Parathyroid adenoma (tissue), 2 donors: ENCODE measurements at regions not wholly inside any gene's neighbourhood (a gene's known extent, or its start where the extent isn't known, plus 50 kb on each side); places are given as distances from the start of the nearest gene placed in this dataset.
"Not testable (repeated sequence)": the region's sequence is repeated elsewhere in the genome, so short reads cannot be mapped to it uniquely, and the experiment has no call there.

Experiments used
- H2AFZ ChIP-seq: fragments of 300-600 bp; sonication (generic); one replicate; pipeline ENCODE4 v1.7.0; 2017; ENCODE audit warnings: antibody characterized with exemption, mild to moderate bottlenecking
- H3K27ac ChIP-seq: fragments of 300-600 bp; sonication (generic); one replicate; pipeline ENCODE4 v1.7.0; 2017
- H3K27me3 ChIP-seq: fragments of 300-600 bp; sonication (generic); one replicate; pipeline ENCODE4 v1.7.0; 2017; ENCODE audit warnings: low read length; ENCODE audit not compliant: control insufficient read depth, insufficient read depth
- H3K36me3 ChIP-seq: fragments of 300-600 bp; sonication (generic); one replicate; pipeline ENCODE4 v1.7.0; 2017; ENCODE audit warnings: low read length; ENCODE audit not compliant: control insufficient read depth, insufficient read depth
- H3K4me1 ChIP-seq: fragments of 300-600 bp; sonication (generic); one replicate; pipeline ENCODE4 v1.7.0; 2017; ENCODE audit warnings: control low read depth
- H3K4me2 ChIP-seq: fragments of 300-600 bp; sonication (generic); one replicate; pipeline ENCODE4 v1.7.0; 2017; ENCODE audit warnings: low read length
- H3K4me3 ChIP-seq: fragments of 300-600 bp; sonication (generic); one replicate; pipeline ENCODE4 v1.7.0; 2017; ENCODE audit warnings: low read depth, low read length
- H3K79me2 ChIP-seq: fragments of 300-600 bp; sonication (generic); one replicate; pipeline ENCODE4 v1.7.0; 2017; ENCODE audit warnings: control low read depth
- H3K9ac ChIP-seq: fragments of 300-600 bp; sonication (generic); one replicate; pipeline ENCODE4 v1.7.0; 2017; ENCODE audit warnings: mild to moderate bottlenecking
- H3K9me3 ChIP-seq: fragments of 300-600 bp; sonication (generic); one replicate; pipeline ENCODE4 v1.7.0; 2017; ENCODE audit warnings: low read length; ENCODE audit not compliant: control insufficient read depth
- TF ChIP-seq, protein P1 (sequence below): fragments of 300-600 bp; sonication (generic); IDR thresholded peaks from one replicate; pipeline ENCODE4 v1.7.0; 2017; ENCODE audit warnings: antibody characterized with exemption, mild to moderate bottlenecking
- donor health status: primary hyperparathyroidism.

GRCh38 chr2:236782938-236783337 is 213.3 kb downstream of the ACKR3 start:
- Histone ChIP-seq H3K79me2 (no peaks in the 10 kb centered on the region), H3K4me2 (no peak overlapping the region), H3K4me1 (no peaks in the 10 kb centered on the region), H3K36me3 (no peaks in the 10 kb centered on the region), H3K9me3 (no peaks in the 10 kb centered on the region), H3K27me3 (no peaks in the 10 kb centered on the region), H2AFZ (no peak overlapping the region), H3K9ac (no peak overlapping the region), H3K27ac (no peak overlapping the region), H3K4me3 (no peak overlapping the region)
- TF ChIP-seq, protein P1, sequence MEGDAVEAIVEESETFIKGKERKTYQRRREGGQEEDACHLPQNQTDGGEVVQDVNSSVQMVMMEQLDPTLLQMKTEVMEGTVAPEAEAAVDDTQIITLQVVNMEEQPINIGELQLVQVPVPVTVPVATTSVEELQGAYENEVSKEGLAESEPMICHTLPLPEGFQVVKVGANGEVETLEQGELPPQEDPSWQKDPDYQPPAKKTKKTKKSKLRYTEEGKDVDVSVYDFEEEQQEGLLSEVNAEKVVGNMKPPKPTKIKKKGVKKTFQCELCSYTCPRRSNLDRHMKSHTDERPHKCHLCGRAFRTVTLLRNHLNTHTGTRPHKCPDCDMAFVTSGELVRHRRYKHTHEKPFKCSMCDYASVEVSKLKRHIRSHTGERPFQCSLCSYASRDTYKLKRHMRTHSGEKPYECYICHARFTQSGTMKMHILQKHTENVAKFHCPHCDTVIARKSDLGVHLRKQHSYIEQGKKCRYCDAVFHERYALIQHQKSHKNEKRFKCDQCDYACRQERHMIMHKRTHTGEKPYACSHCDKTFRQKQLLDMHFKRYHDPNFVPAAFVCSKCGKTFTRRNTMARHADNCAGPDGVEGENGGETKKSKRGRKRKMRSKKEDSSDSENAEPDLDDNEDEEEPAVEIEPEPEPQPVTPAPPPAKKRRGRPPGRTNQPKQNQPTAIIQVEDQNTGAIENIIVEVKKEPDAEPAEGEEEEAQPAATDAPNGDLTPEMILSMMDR, result no peak

GRCh38 chr2:236783417-236784020 is 213.9 kb downstream of the ACKR3 start:
- Histone ChIP-seq H3K79me2 (no peaks in the 10 kb centered on the region), H3K4me3 (no peak overlapping the region), H3K9ac (no peak overlapping the region), H3K4me2 (no peak overlapping the region), H3K36me3 (no peaks in the 10 kb centered on the region), H3K9me3 (no peaks in the 10 kb centered on the region), H3K4me1 (no peaks in the 10 kb centered on the region), H3K27me3 (no peaks in the 10 kb centered on the region), H2AFZ (no peak overlapping the region), H3K27ac (no peak overlapping the region)
- TF ChIP-seq, protein P1, result no peak

GRCh38 chr2:236785611-236786057 is 216.0 kb downstream of the ACKR3 start:
- no peaks in the 10 kb centered on the region for H3K27me3 ChIP-seq
- no peak overlapping the region for H3K4me2 ChIP-seq
- no peak overlapping the region for H3K27ac ChIP-seq
- H3K9me3 ChIP-seq, result no peaks in the 10 kb centered on the region
- H3K4me1 ChIP-seq, result no peaks in the 10 kb centered on the region
- H3K9ac ChIP-seq, result no peak overlapping the region
- H3K4me3 ChIP-seq, result no peak overlapping the region
- H2AFZ ChIP-seq, result no peak overlapping the region
- TF ChIP-seq, protein P1, result no peak
- no peaks in the 10 kb centered on the region for H3K36me3 ChIP-seq
- no peaks in the 10 kb centered on the region for H3K79me2 ChIP-seq

GRCh38 chr2:236786751-236787150 is 217.1 kb downstream of the ACKR3 start:
- Histone ChIP-seq H2AFZ (no peak overlapping the region), H3K27me3 (no peaks in the 10 kb centered on the region), H3K27ac (no peak overlapping the region), H3K9me3 (no peaks in the 10 kb centered on the region), H3K79me2 (no peaks in the 10 kb centered on the region), H3K36me3 (no peaks in the 10 kb centered on the region), H3K4me3 (no peak overlapping the region), H3K4me2 (no peak overlapping the region), H3K9ac (no peak overlapping the region), H3K4me1 (no peaks in the 10 kb centered on the region)
- TF ChIP-seq, protein P1, result no peak

- not testable (repeated sequence) for H3K4me1 ChIP-seq, H3K9me3 ChIP-seq, H3K4me2 ChIP-seq, H2AFZ ChIP-seq, H3K27me3 ChIP-seq, H3K36me3 ChIP-seq, H3K9ac ChIP-seq, H3K79me2 ChIP-seq, H3K27ac ChIP-seq, H3K4me3 ChIP-seq
These were observed 217.8 kb downstream of the ACKR3 start for GRCh38 chr2:236787376-236787775.
